GM19035 (cell line): ENCODE measurements at regions not wholly inside any gene's neighbourhood (a gene's known extent, or its start where the extent isn't known, plus 50 kb on each side); places are given as distances from the start of the nearest gene placed in this dataset.

Experiments
- ATAC-seq: cut with Tn5 transposase; IDR thresholded peaks from one replicate; pipeline ENCODE4 v1.9.1; 2021; ENCODE audit not compliant: unreplicated experiment

- no peak for ATAC-seq
Observed at GRCh38 chr3:194738254-194739093, 52.8 kb downstream of the FAM43A start.

GRCh38 chr3:194739498-194740284, 54.0 kb downstream of the FAM43A start:
- ATAC-seq = no peak

GRCh38 chr3:194740859-194741491, 55.3 kb downstream of the FAM43A start:
- ATAC-seq = no peak

- no peak for ATAC-seq
Observed at GRCh38 chr3:194741916-194742315, 56.2 kb downstream of the FAM43A start.

GRCh38 chr3:194744826-194745225, 59.1 kb downstream of the FAM43A start:
- ATAC-seq = no peak

- no peak for ATAC-seq
Observed at GRCh38 chr3:194745422-194746184, 59.9 kb downstream of the FAM43A start.

GRCh38 chr3:194748225-194748624, 62.5 kb downstream of the FAM43A start:
- ATAC-seq = no peak

GRCh38 chr3:194749631-194750490, 64.2 kb downstream of the FAM43A start:
- ATAC-seq = no peak

GRCh38 chr3:194750491-194750828, 64.8 kb downstream of the FAM43A start:
- no peak for ATAC-seq

GRCh38 chr3:194755671-194756459, 70.2 kb downstream of the FAM43A start:
- no peak for ATAC-seq

GRCh38 chr3:194756460-194756779, 70.7 kb downstream of the FAM43A start:
- no peak for ATAC-seq

GRCh38 chr3:194756791-194757325, 71.2 kb downstream of the FAM43A start:
- ATAC-seq = no peak

GRCh38 chr3:194757647-194758061, 72.0 kb downstream of the FAM43A start:
- ATAC-seq = no peak

- no peak for ATAC-seq
Observed at GRCh38 chr3:194758716-194759115, 73.0 kb downstream of the FAM43A start.

GRCh38 chr3:194760494-194761137, 74.9 kb downstream of the FAM43A start:
- no peak for ATAC-seq

- ATAC-seq = no peak
Observed at GRCh38 chr3:194761384-194761783, 75.7 kb downstream of the FAM43A start.

GRCh38 chr3:194766845-194767244, 81.2 kb downstream of the FAM43A start:
- ATAC-seq = no peak

GRCh38 chr3:194767446-194768207, 81.9 kb downstream of the FAM43A start:
- ATAC-seq = no peak
